PFSK-1 (cell line): ENCODE measurements at regions not wholly inside any gene's neighbourhood (a gene's known extent, or its start where the extent isn't known, plus 50 kb on each side); places are given as distances from the start of the nearest gene placed in this dataset.

Experiments
- POLR2AphosphoS5 ChIP-seq: IDR thresholded peaks from 2 replicates; pipeline ENCODE4 v1.6.1; 2012; ENCODE audit warnings: low read depth, mild to moderate bottlenecking, control low read depth, low read length, moderate library complexity
- TF ChIP-seq, protein P1 (sequence below), 2 experiments: IDR thresholded peaks; 2 replicates each; pipeline versions ENCODE4 v1.6.1 to v1.8.0; 2011 to 2012; ENCODE audit warnings: low read depth in 2 of 2, low read length in 2 of 2, control low read depth in 1 of 2, inconsistent platforms in 1 of 2, mild to moderate bottlenecking in 1 of 2, moderate library complexity in 1 of 2; ENCODE audit not compliant: insufficient read depth in 1 of 2

DNA sequence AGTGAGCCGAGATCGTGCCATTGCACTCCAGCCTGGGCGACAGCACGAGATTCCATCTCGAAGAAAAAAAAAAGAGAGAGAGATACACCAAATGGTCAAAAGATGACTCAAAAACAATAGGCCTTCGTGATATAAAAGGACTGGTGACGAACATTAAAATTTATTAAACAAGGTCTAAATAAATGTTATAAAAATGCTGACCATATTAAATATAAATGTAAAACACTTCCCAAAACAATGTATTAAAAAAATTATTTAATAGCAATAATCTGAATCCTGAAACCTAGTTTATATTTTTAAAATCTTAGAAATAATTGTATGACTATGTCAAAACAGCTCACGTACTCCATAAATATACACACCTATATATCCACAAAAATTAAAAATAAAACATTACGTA lies 247.6 kb downstream of the SETD4 start:
- TF ChIP-seq POLR2AphosphoS5, result no peak
- TF ChIP-seq, protein P1, sequence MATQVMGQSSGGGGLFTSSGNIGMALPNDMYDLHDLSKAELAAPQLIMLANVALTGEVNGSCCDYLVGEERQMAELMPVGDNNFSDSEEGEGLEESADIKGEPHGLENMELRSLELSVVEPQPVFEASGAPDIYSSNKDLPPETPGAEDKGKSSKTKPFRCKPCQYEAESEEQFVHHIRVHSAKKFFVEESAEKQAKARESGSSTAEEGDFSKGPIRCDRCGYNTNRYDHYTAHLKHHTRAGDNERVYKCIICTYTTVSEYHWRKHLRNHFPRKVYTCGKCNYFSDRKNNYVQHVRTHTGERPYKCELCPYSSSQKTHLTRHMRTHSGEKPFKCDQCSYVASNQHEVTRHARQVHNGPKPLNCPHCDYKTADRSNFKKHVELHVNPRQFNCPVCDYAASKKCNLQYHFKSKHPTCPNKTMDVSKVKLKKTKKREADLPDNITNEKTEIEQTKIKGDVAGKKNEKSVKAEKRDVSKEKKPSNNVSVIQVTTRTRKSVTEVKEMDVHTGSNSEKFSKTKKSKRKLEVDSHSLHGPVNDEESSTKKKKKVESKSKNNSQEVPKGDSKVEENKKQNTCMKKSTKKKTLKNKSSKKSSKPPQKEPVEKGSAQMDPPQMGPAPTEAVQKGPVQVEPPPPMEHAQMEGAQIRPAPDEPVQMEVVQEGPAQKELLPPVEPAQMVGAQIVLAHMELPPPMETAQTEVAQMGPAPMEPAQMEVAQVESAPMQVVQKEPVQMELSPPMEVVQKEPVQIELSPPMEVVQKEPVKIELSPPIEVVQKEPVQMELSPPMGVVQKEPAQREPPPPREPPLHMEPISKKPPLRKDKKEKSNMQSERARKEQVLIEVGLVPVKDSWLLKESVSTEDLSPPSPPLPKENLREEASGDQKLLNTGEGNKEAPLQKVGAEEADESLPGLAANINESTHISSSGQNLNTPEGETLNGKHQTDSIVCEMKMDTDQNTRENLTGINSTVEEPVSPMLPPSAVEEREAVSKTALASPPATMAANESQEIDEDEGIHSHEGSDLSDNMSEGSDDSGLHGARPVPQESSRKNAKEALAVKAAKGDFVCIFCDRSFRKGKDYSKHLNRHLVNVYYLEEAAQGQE (IDR thresholded peaks at IDR 0.05; ENCODE audit: insufficient read depth in 1 of 2, low read depth in 2 of 2, low read length in 2 of 2), result no peak
